ENCODE measurements at regions not wholly inside any gene's neighbourhood (a gene's known extent, or its start where the extent isn't known, plus 50 kb on each side); places are given as distances from the start of the nearest gene placed in this dataset.

DNA sequence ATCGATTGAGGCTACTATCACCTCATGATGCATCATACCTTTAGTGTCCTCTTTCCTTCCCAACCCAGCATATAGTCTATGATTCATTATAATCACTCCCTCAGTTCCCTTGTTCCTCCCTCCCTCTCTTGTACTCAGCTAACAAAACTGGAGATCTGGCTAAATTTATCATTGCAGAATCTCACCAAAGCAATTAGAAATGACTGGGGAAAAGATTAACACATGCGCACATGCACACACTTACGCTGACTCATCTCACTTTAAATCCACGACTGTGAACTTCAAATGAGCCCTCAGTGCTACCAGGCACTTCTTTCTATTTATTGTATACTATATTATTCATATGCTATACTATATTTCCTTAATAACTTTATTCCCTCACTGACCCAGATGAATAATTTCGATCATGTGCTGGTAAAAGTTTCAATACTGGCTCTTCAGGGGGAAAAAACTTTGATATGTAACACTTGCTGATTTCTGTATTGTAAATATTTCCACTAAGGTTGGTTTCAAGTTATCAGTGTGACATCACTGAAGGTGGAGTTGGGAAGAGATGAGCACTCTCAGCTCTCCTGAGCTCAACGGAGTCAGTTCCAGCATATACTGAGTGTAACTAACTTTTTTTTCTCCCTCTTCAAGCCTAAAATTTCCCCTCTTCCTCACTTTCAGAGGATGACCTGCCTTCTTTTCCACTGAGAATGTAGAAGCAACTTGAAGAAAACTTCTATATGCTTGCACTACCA lies 613.7 kb upstream of the B3GALT2 start:
- TF ChIP-seq, protein P1, sequence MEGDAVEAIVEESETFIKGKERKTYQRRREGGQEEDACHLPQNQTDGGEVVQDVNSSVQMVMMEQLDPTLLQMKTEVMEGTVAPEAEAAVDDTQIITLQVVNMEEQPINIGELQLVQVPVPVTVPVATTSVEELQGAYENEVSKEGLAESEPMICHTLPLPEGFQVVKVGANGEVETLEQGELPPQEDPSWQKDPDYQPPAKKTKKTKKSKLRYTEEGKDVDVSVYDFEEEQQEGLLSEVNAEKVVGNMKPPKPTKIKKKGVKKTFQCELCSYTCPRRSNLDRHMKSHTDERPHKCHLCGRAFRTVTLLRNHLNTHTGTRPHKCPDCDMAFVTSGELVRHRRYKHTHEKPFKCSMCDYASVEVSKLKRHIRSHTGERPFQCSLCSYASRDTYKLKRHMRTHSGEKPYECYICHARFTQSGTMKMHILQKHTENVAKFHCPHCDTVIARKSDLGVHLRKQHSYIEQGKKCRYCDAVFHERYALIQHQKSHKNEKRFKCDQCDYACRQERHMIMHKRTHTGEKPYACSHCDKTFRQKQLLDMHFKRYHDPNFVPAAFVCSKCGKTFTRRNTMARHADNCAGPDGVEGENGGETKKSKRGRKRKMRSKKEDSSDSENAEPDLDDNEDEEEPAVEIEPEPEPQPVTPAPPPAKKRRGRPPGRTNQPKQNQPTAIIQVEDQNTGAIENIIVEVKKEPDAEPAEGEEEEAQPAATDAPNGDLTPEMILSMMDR (IDR thresholded peaks at IDR 0.05; ENCODE audit: low read length), result no peak
- TF ChIP-seq EZH2 (IDR thresholded peaks at IDR 0.05; ENCODE audit: borderline replicate concordance, low read length), result no peak
